Right lobe of liver (tissue), 6 donors: ENCODE measurements at regions not wholly inside any gene's neighbourhood (a gene's known extent, or its start where the extent isn't known, plus 50 kb on each side); places are given as distances from the start of the nearest gene placed in this dataset.

Source experiments
- ATAC-seq, 4 donors: fragments of 200-7000 bp; cut with Tn5 transposase; one replicate each; pipeline ENCODE4 v1.9.1; 2020; ENCODE audit warnings: mild to moderate bottlenecking in 4 of 4, moderate library complexity in 4 of 4
- DNase-seq, 3 donors: peaks; one replicate each; pipeline ENCODE4 v3.0.0-alpha.2; 2020
- H3K27ac ChIP-seq, 3 donors: fragments of 200-600 bp; one replicate each; pipeline ENCODE4 v1.8.0; 2022
- H3K27me3 ChIP-seq, 2 donors: fragments of 200-600 bp; one replicate each; pipeline ENCODE4 v1.8.0; 2022
- H3K36me3 ChIP-seq, 4 donors: fragments of 200-600 bp; sonication (generic) in 1 of 4; one replicate each; pipeline versions ENCODE4 v1.5.1 to v1.8.0; 2017 to 2022; ENCODE audit warnings: control low read depth in 1 of 4
- H3K4me1 ChIP-seq, 4 donors: fragments of 200-600 bp; sonication (generic) in 1 of 4; one replicate each; pipeline versions ENCODE4 v1.5.1 to v1.8.0; 2017 to 2022; ENCODE audit warnings: control low read depth in 1 of 4
- H3K4me3 ChIP-seq, 3 donors: fragments of 200-600 bp; one replicate each; pipeline ENCODE4 v1.8.0; 2022
- H3K9me3 ChIP-seq, 4 donors: fragments of 200-600 bp; sonication (generic) in 1 of 4; one replicate each; pipeline versions ENCODE4 v1.5.1 to v1.8.0; 2017 to 2022; ENCODE audit warnings: control low read depth in 1 of 4
- POLR2A ChIP-seq: fragments of 450-650 bp; IDR thresholded peaks from one replicate; pipeline ENCODE4 v1.6.1; 2017; ENCODE audit warnings: antibody characterized with exemption, mild to moderate bottlenecking
- WGBS: methylation state at CpG from one replicate; pipeline ENCODE4 v1.1.6; 2018; ENCODE audit warnings: low coverage, low lambda C conversion rate; ENCODE audit not compliant: insufficient coverage; ENCODE audit errors: missing lambda C conversion rate; 5-methylcytosine and 5-hydroxymethylcytosine counted together
- intact Hi-C, 2 donors: fragments of 100-400 bp; cut with DNase I; formaldehyde crosslinking; loops; one replicate each; pipeline versions ENCODE4 v1.11.2 to v1.14.1; 2022
- TF ChIP-seq, protein P1 (sequence below), 4 donors: fragments of 200-600 bp in 3 of 4; fragments of 450-650 bp in 1 of 4; IDR thresholded peaks; one replicate each; pipeline versions ENCODE4 v1.5.1 to v1.8.0; 2016 to 2022; ENCODE audit warnings: antibody characterized with exemption in 4 of 4, mild to moderate bottlenecking in 2 of 4
- donor health status: DM: no; HTN: yes; CAD: no.
- donor health status: DM: no; HTN: no; CAD: no.
- donor health status: DM: no; HTN: no; CAD: no.
- donor health status: DM: no; HTN: yes; CAD: no.
- donor health status: DM: no; HTN: yes; CAD: no.

DNA sequence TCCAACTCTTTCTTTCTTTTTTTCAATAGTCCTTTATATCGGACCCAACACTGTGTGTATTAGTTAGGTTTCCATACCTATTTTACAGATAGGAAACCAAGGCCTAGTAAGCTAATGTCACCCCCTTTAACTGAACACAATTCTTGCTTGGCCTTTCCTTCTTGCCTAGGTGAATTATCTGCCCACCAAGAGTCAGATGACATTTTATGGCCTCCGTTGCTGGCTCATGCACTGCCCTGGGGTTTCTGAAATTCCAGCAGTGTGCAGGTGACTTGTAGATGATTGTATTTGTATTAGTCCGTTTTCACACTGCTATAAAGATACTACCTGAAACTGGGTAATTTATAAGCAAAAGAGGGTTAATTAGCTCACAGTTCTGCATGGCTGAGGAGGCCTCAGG lies 293.8 kb downstream of the GAS1 start:
- WGBS = 64% methylated on average over 3 of the region's 3 CpGs
- Histone ChIP-seq H3K27me3 (no peaks in the 10 kb centered on the region), H3K4me3 (no peak overlapping the region), H3K9me3 (no peaks in the 10 kb centered on the region), H3K27ac (no peak overlapping the region), H3K36me3 (no peaks in the 10 kb centered on the region), H3K4me1 (no peaks in the 10 kb centered on the region)
- intact Hi-C loops = no loop called here
- TF ChIP-seq, protein P1, sequence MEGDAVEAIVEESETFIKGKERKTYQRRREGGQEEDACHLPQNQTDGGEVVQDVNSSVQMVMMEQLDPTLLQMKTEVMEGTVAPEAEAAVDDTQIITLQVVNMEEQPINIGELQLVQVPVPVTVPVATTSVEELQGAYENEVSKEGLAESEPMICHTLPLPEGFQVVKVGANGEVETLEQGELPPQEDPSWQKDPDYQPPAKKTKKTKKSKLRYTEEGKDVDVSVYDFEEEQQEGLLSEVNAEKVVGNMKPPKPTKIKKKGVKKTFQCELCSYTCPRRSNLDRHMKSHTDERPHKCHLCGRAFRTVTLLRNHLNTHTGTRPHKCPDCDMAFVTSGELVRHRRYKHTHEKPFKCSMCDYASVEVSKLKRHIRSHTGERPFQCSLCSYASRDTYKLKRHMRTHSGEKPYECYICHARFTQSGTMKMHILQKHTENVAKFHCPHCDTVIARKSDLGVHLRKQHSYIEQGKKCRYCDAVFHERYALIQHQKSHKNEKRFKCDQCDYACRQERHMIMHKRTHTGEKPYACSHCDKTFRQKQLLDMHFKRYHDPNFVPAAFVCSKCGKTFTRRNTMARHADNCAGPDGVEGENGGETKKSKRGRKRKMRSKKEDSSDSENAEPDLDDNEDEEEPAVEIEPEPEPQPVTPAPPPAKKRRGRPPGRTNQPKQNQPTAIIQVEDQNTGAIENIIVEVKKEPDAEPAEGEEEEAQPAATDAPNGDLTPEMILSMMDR (IDR thresholded peaks at IDR 0.05) = no peak
- ATAC-seq (no peak), DNase-seq (no peak)

DNA sequence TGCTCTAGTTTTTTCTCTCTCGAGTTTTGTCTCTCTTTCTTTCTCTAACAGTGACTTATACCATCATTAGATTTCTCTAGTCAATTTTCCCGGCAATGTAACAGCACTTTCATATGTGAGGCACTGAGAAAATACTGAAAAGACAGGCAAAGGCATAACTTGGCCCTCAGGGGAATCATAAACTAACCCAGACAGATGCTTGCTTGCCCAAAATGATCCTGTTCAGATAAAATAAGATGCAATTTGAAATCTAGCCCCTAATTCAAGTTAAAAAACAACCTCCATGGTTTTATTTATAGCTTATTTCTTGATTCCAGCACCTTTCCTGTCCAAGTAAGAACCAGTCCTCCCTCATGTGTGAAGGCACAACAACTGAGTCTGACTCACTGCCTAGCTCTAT lies 294.6 kb downstream of the GAS1 start:
- 79% methylated on average over 2 of the region's 2 CpGs for WGBS
- H3K27ac ChIP-seq = no peak overlapping the region
- intact Hi-C loops = no loop called here
- no peak overlapping the region for H3K4me3 ChIP-seq
- H3K27me3 ChIP-seq = no peaks in the 10 kb centered on the region
- ATAC-seq = no peak
- no peaks in the 10 kb centered on the region for H3K9me3 ChIP-seq
- no peaks in the 10 kb centered on the region for H3K36me3 ChIP-seq
- no peak for DNase-seq
- TF ChIP-seq, protein P1 (IDR thresholded peaks at IDR 0.05) = no peak
- no peak for TF ChIP-seq POLR2A
- no peaks in the 10 kb centered on the region for H3K4me1 ChIP-seq

DNA sequence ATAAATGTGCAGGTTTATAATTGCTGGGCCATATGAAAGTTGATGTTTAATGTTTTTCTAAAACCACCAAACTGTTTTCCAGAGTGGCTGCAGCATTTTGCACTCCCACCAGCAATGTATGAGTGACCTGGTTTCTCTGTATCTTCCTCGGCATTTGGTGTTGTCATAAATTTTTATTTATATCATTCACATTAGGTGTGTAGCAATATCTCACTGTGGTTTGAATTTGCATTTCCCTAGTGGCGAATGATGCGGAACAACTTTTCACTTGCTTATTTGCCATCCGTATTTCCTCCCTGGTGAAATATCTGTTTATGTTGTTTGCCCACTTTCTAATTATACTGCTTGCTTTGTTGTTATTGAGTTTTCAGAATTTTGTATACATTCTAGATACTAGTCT lies 295.7 kb upstream of the TUT7 start:
- Histone ChIP-seq H3K4me1 (no peaks in the 10 kb centered on the region), H3K36me3 (no peaks in the 10 kb centered on the region), H3K4me3 (no peak overlapping the region), H3K27me3 (no peaks in the 10 kb centered on the region), H3K27ac (no peak overlapping the region), H3K9me3 (no peaks in the 10 kb centered on the region)
- WGBS = 55% methylated on average over 4 of the region's 4 CpGs
- TF ChIP-seq, protein P1 (IDR thresholded peaks at IDR 0.05) = no peak
- no peak for TF ChIP-seq POLR2A
- intact Hi-C loops = no loop called here
- no peak for DNase-seq
- ATAC-seq = no peak

DNA sequence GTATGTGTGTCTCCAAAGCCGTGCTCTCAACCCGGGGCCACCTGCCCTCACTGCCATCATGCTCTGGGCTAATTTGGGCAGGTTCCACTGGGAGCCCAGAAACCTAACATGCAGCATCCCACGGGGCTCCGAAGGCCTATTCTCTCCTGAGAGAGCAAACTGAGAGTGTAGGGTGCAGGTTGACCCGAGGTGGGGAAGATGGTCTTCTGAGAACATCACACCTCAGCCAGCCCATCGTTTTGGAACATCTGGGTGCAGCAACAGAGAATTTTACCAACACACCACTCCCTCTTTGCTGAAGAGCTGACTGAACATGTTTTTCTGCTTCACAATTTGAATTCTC lies 294.6 kb upstream of the TUT7 start:
- no peaks in the 10 kb centered on the region for H3K36me3 ChIP-seq
- no peak for DNase-seq
- no peak for ATAC-seq
- H3K27me3 ChIP-seq = no peaks in the 10 kb centered on the region
- no peak for TF ChIP-seq POLR2A
- TF ChIP-seq, protein P1 (IDR thresholded peaks at IDR 0.05) = no peak
- 62% methylated on average over 6 of the region's 6 CpGs for WGBS
- H3K4me3 ChIP-seq = no peak overlapping the region
- H3K9me3 ChIP-seq = no peaks in the 10 kb centered on the region
- intact Hi-C loops = no loop called here
- no peak overlapping the region for H3K27ac ChIP-seq
- no peaks in the 10 kb centered on the region for H3K4me1 ChIP-seq

DNA sequence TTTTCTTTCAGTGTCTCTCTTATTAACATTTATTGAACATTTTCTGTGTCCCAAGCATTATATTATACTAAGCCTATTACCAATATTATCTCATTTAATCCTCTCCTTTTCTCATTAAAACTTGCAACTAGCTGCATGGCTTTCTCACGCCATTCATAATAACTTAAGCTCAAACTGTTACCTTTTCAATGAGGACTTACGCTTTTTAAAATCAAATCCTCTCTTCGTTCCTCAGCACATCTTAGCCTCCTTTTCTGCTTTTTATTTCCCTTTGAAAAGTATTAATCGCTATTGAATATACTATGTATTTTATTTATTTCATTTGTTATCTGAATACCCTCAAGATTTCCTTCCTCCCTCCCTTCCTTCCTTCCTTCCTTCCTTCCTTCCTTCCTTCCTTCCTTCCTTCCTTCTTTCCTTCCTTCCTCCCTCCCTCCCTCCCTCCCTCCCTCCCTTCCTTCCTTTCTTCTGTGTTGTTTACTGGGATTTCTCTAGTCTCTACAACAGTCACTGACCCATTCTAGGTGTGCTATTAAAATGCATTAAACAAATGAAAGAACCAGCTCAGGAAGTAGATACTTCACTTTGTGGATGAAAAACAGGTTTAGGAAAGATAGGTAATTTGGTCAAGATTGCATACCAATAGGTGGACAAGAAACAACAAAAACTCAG lies 294.1 kb upstream of the TUT7 start:
- no peak for TF ChIP-seq POLR2A
- TF ChIP-seq, protein P1 (IDR thresholded peaks at IDR 0.05) = no peak
- ATAC-seq (no peak), DNase-seq (no peak)
- Histone ChIP-seq H3K4me1 (no peaks in the 10 kb centered on the region), H3K27ac (no peak overlapping the region), H3K9me3 (no peaks in the 10 kb centered on the region), H3K4me3 (no peak overlapping the region), H3K36me3 (no peaks in the 10 kb centered on the region), H3K27me3 (no peaks in the 10 kb centered on the region)
- WGBS = 87% methylated on average over 4 of the region's 4 CpGs
- intact Hi-C loops = no loop called here
